T-helper 1 cell (primary cell): ENCODE measurements at regions not wholly inside any gene's neighbourhood (a gene's known extent, or its start where the extent isn't known, plus 50 kb on each side); places are given as distances from the start of the nearest gene placed in this dataset.
"Not testable (repeated sequence)": the region's sequence is repeated elsewhere in the genome, so short reads cannot be mapped to it uniquely, and the experiment has no call there.

Experiments used
- DNase-seq, 5 donors: peaks; one replicate each; pipeline ENCODE4 v3.0.0-alpha.2; 2012 to 2020

DNA sequence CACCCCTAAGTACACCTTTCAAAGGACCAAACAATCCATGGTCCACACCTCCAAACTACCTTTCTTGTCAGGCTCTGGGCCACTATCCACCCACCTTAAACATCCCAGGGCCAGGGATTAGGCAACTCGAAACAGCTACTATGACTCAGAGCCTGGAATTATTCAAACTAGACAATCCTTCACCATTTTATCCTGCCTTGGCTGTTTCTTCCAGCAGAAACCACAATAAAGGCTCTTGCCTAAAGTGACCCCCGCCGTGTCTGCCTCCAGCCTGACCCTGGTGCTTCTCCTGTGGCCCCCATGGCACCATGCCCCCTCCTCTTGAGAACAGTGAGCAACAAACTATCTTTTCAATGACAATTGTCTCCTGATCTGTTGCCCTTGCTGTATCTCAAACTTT lies 195.5 kb downstream of the EPM2A start:
- DNase-seq = no peak

DNA sequence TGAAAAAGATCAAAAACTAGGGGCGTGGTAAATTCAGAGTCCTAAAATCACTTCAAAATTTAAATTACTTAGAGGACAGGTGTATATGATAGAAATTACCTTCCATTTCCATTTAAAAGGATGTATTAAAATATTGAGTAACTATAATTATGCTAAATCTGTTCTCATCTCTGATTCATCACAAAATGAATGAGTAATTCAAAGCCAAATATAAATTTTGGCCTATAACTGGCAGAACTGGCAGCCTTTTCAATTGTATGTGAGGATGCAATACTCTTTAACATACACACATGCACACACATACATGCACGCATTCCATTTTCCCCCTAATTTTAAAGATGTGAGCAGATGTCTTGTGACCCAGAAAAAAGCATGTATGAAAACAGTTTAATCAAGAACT lies 194.6 kb downstream of the EPM2A start:
- DNase-seq = no peak

DNA sequence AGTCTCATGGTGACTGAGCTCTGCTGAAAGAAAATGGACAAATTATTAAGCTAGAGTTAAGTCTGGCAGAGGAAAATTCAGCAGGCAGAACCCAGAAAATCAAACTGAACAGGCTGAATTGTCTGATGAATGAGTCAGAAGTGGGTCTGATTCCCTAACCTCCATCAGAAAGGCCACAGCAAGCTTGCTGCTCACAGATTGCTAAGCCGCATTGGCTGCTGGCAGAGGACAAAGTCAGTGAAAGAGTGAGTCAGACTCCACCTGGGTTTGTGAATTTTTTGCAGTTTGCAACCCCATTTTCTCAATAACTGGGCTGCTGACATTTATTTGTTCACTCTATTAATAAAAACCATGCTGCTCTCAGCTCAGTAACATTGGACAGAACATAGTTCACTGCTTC lies 191.3 kb downstream of the EPM2A start:
- no peak for DNase-seq

DNA sequence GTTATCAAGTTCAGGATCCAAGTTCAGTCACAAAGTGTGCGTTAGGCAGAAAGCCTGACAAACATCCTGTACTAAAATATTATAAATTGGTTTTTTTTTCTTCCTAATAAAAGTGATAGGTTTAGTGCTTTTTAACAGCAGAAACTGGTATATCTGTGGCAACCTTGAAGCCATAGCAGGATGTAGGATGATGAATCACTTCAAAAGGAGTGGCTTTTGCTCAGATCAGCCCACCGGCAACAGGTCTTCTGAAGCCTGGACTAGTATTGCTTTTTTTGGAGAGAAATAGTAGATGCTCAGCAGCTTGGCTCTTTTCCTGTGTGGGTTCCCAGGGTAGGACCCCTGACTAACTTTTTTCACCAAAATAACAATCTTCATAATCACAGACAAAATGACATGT lies 190.8 kb downstream of the EPM2A start:
- no peak for DNase-seq

DNA sequence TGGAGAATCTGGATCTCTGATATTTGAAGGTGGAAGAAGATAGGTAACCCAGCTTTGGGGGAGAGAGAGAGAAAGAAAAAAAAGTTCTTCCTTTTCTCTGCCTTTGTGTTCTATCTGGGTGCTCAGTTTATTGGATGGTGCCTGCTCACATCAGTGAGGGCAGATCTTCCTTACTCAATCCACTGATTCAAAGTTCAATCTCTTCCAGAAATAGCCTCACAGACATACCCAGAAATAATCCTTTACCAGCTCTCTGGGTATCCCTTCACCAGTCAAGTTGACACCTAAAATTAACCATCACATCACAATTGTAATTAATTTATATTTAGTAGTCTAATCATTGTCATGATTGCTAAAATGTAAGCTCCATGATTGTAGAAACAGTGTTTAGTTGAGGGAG lies 189.1 kb downstream of the EPM2A start:
- no peak for DNase-seq

DNA sequence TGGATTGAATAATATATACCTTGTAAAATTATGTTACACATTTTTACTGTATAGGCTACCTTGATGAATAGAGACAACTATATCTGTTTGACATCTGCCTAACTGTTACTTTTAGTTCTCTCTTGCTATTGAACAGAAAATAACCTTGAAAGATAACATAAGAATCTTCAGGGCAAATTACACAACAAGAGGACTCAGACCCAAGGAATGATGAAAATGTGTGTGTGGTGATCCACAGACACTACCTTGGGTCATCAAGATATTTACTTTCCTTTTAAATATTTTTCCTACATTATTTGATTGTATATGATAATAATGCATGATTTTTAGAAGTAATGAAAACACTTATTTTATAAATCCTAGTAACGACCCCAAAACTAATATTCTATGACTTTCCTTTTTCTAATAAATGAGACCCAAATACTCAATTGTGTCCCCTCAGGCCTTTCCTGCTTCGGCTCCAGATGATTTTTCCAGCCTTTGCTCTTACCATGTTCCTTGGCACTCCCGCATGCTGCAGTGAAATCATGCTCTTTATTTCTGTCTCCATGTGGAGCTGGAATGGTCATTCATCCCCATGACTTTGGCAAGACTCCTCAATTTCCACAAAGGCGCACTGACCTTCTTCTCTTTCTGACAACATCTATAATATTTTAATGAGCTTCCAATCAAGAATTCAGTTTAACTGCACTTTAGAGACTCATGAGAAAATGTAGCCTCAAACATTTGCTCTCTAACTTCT lies 187.6 kb downstream of the EPM2A start:
- no peak for DNase-seq

DNA sequence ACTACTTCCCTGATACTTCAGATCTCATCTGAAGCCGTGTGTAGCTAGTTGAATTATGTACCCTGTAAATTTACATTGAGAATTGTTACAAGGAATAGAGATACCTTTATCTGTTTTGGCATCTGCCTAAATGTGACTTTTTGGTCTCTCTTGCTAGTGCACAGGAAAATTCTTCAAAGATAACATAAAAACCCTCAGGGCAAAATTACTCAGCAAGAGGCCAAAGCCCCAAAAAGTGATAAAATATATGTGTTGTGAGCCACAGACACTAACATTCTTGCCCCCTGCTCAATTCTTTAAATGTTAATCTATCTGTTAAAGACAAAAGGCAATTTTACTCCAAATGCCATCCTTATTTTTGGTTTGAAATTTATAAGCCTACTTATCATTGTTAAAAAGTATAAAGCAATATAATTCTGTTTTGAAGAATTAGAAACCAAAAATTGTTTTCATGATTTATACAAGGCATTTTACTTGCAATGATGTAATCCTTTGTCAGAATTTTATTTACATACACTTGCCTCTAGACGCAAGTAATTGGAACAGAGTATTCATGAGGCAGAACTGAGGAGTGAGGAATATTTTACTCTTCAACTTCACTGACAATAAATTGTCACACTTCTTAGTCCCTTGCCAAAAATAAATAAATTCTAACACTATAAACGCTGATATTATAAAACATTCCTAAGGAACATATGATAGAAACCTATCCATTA lies 186.2 kb downstream of the EPM2A start:
- no peak for DNase-seq

DNA sequence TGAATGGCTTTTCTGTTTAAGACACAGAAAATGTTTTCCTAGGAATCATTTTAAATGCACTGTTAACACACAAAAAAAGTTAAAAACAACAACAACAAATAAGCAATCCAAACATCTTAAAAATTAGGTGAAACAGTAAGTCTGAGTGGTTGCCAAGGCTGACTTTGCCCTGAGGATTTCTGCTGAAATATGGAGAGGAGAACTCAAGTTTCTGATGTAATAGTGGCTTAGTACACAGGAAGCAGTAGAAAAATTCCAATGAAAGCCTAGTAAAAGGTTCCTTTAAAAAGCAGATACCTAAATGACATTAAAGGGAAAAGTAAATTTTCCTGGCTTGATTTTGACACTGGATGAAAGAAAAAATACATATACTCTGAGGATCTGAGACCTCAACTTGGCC lies 184.2 kb downstream of the EPM2A start:
- no peak for DNase-seq

DNA sequence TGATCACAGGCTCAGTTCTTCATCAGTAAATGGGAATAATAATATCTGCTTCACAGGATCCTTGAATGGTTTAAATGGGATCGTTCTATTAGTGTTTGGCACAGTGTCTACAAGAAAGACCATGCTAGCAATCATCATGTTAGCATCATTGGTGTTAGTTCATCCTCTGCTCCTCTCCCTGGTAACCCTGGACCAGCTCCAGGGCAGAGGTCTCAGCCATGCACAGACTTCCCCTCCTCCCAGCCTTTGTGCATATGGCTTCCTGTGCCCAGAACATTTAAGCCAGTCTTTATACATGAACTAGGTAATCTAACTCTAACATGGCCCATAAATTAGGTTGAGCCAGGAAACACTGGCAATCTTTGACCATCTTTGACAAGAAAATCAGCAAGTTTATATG lies 180.2 kb downstream of the EPM2A start:
- no peak for DNase-seq

DNA sequence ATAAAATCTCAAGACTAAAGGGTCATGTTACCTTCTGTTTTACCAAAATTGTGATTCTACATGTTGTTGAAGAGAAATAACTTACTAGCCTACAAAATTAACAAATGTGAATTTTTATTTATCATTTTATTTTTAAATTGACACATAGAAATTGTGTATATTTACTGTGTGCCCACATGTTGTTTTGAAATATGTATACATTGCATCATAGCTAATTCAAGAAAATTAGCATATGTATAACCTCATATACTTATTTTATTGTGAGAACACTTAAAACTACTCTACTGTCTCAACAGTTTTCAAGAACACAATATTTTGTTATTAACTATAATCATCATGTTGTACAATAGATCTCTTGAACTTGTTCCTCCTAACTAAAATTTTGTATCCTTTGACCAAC lies 177.8 kb downstream of the EPM2A start:
- no peak for DNase-seq

DNA sequence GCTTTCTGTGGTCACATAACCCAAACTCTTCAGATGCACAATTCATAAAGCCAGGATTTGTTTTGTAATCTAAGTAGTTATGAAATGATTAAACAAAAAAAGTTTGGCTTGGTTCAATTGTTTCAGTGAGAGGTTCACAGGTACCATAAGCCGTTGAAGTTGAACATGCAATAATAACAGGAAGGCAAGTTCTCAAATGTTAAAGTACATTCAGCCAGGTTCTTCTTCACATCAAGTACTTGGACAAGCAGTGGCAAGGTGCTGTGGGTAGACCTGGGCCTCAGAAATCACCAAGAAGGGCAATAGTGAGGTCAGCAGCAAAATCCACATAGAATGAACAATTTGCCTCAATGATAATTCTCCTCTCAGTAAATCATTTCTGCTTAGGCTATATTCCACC lies 175.5 kb downstream of the EPM2A start:
- DNase-seq = no peak

DNA sequence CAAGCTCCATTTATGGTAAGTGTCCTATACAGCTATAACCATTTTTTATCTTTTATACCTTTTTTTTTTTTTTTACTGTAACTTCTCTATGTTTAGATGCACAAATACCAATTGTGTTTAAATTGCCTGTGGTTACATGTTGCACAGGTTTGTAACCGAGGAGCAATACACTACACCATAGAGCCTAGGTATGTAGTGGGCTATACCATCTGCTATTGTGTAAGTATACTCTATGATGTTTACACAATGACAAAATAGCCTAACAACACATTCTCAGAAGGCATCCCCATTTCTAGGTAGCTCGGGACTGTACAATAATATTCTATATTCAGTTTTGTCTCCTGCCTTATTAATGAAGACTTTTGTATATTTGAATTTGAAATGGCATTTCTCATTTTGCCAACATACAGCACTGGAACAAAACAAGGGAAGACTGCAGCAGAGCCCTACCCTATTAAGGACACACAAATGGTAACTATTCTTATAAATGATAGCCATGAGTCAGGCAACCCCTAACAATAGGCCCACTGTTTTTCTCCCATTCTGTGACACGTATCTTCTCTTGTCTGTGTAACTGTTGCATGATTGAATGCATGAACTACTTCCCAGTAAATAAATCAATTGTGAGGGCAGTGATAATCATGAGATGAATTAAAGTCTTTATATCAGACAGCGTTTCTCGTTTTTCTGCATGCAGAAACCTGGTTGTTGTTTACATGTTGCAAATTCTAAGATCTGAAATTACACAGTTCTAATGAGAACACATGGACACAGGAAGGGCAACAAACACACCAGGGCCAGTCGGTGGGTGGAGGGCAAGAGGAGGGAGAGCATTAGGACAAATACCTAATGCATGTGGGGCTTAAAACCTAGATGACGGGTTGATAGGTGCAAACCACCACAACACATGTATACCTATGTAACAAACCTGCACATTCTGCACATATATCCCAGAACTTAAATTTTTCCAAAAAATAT lies 173.9 kb downstream of the EPM2A start:
- no peak for DNase-seq

DNA sequence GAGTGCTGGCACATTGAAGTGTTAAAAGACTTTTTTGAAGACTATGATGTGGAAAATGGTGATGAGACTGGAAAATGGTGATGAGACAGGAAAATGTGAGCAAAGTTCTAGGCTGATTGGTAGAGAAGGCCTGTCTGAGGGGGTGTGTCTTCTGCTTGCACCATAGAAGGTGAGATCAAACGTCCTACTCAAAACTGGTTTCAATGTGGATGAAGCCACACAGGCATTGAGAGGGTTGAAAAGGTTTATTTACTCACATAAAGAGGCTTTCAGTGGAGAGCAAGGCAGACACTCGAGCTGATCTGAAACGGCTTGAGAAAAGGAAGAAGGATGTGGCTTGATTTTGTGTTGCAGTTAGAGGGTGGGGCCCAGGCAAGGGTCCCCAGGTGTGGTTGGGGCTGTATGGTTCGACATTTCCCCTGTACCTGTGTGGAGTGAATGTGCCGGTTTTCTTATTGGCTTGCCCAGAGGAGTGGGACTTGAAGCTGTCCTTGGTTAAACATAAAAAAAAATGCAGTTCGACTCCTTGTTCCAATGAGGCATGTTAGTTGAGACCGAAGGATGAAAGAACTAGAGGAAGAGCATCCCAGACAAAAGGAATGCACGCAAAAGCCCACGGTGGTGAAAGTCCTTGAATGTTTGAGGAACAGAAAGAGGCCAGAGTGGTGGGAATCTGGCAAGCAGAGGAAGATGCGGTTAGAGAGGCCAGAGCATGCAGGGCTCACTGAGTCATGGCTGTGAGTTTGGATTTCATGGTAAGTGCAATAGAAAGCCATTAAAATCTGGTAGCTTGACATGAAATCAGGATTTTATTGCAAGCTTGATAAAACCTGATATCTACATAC lies 172.3 kb downstream of the EPM2A start:
- DNase-seq = no peak

DNA sequence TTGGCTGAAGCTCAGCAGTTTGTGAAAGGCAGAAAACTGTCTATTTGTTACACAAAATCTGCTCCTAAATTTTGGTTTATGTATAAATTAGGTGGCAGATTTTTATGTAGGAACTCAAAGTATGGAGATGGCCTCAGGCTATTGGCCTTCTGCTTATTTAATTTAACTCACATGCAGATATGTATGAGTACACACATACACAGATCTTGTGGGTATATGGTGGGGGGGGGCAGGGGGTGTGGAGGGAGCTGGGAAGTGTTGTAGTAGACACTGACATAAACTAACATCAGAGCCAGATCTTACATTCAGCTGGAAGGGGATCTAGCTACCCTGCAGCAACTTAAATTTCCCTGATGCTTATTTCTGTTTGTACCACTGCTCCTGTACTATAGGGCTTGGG lies 170.8 kb downstream of the EPM2A start:
- no peak for DNase-seq

DNA sequence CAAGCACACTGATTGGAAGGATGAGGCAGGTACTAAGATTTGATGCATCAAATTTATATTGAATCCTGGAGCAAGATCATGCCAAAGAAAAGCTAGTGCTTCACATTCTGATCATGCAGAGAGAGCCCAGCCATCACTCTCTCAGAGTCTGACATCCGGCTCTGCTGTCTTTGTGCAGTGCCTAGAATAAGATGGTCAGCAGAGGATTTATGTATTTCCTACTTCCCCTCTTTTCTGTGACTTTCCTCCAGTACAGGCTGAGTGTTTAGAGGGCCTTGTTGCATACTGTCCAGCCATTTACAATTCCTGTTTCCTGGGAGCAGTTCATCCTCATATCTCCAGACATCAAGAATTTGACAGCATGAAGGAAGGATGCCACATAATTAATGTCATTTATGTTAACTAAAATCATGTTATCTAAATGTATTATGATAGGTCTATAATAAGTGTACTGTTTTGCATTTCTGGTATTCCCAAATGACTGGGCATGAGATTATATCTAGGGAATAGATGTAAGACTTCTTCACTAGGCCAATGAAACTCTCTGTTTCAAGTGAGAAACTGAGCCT lies 167.6 kb downstream of the EPM2A start:
- DNase-seq = no peak

DNA sequence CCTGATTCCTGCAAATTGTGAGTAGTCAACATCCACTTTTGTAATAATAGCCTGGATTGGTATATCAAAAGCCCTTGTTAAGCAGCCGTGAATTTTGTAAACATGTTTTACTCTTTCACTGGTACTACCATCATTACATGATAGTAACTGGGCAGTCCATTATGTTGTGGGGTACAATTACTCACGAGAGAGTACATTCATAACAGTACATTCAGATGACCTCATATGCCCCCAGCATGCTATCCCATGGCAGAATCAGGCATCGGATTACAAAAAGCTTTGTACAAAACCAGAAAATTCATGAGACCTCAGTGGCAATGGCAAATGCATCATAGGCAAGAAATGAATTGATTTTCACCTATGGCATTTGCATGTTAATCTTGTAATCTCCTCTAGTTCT lies 166.2 kb downstream of the EPM2A start:
- DNase-seq = no peak

DNA sequence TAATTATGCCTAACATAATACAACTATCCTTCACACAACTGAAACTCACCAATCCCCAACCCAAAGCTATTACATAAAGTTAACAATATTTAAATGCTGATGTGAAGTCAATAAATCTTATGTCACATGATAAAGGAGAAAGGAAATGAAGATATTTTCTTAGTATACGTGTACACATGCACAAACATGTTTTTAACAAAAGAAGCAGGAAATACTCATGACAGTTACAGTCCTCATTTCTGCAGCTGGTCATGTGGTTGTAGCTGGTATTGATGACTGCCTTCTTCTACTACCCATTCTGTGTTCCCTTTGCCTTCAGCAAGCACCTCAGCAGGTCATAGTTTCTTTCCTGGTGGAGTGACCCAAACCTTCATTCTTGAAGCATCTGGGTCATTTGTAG lies 165.0 kb downstream of the EPM2A start:
- not testable (repeated sequence) for DNase-seq

DNA sequence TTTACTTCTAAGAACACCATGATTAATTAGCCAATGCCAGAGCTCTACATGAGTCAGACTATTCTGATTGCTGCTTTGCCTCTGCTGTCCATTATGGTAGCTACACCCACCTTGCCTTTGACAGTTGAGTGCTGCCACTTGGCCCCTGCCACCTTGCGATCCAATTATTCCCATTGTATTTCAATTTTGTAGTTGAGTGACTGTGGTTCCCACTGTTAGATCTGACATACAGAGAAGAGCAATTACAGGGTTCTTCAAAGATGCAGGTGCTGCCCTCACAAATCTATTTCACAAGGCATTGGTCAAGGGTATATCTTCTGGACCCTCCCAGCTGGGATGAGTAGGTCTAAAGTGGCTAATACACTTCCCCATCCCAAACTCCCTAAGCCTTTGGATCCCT lies 161.1 kb downstream of the EPM2A start:
- not testable (repeated sequence) for DNase-seq
